GM12873 (cell line): ENCODE measurements at regions not wholly inside any gene's neighbourhood (a gene's known extent, or its start where the extent isn't known, plus 50 kb on each side); places are given as distances from the start of the nearest gene placed in this dataset.

Experiments used
- CTCF ChIP-seq: IDR thresholded peaks from 2 replicates; pipeline ENCODE4 v1.5.1; 2012; ENCODE audit warnings: low read depth, mild to moderate bottlenecking, moderate library complexity, low read length, control low read depth; ENCODE audit not compliant: insufficient read depth; ENCODE audit errors: missing control alignments

GRCh38 chr5:2131196-2131595, 248.5 kb upstream of the IRX4 start:
- TF ChIP-seq CTCF: no peak

GRCh38 chr5:2130361-2130760, 247.6 kb upstream of the IRX4 start:
- no peak for TF ChIP-seq CTCF

- no peak for TF ChIP-seq CTCF
Observed at GRCh38 chr5:2129568-2130272, 247.0 kb upstream of the IRX4 start.

- no peak for TF ChIP-seq CTCF
Observed at GRCh38 chr5:2128686-2129355, 246.1 kb upstream of the IRX4 start.

GRCh38 chr5:2126512-2126911, 243.8 kb upstream of the IRX4 start:
- TF ChIP-seq CTCF: no peak

GRCh38 chr5:2125901-2126265, 243.2 kb upstream of the IRX4 start:
- no peak for TF ChIP-seq CTCF

GRCh38 chr5:2125171-2125900, 242.6 kb upstream of the IRX4 start:
- no peak for TF ChIP-seq CTCF
